Thyroid gland (tissue), 4 donors: ENCODE measurements at regions not wholly inside any gene's neighbourhood (a gene's known extent, or its start where the extent isn't known, plus 50 kb on each side); places are given as distances from the start of the nearest gene placed in this dataset.

Experiments used
- DNase-seq, 2 donors: peaks; one replicate each; pipeline ENCODE4 v3.0.0-alpha.2; 2019
- H3K27ac ChIP-seq, 3 donors: fragments of 200-600 bp; sonication (generic); 1 replicate in 2 of 3; 2 replicates in 1 of 3; pipeline ENCODE4 v1.5.1; 2016 to 2019; ENCODE audit warnings: mild to moderate bottlenecking in 1 of 3, moderate library complexity in 1 of 3
- H3K27me3 ChIP-seq: fragments of 200-600 bp; sonication (generic); one replicate; pipeline ENCODE4 v1.5.1; 2019
- H3K36me3 ChIP-seq, 2 donors: fragments of 200-600 bp; sonication (generic); one replicate each; pipeline ENCODE4 v1.5.1; 2016 to 2019
- H3K4me1 ChIP-seq, 2 donors: fragments of 200-600 bp; sonication (generic); one replicate each; pipeline ENCODE4 v1.5.1; 2017 to 2019
- H3K4me3 ChIP-seq, 3 donors: fragments of 200-600 bp; sonication (generic); replicated peaks in 1 of 3; 1 replicate in 2 of 3; 2 replicates in 1 of 3; pipeline ENCODE4 v1.5.1; 2016; ENCODE audit warnings: mild to moderate bottlenecking in 1 of 3
- H3K9me3 ChIP-seq: fragments of 200-600 bp; sonication (generic); one replicate; pipeline ENCODE4 v1.5.1; 2017
- CTCF ChIP-seq, 6 experiments: fragments of 200-600 bp in 3 of 6; fragments of 450-650 bp in 3 of 6; sonication (generic) in 3 of 6; IDR thresholded peaks; one replicate each; pipeline ENCODE4 v1.5.1; 2016 to 2019; ENCODE audit warnings: antibody characterized with exemption in 6 of 6, mild to moderate bottlenecking in 2 of 6, inconsistent platforms in 1 of 6, moderate library complexity in 1 of 6
- POLR2A ChIP-seq, 2 donors: fragments of 450-650 bp; IDR thresholded peaks; one replicate each; pipeline ENCODE4 v1.6.1; 2017; ENCODE audit warnings: antibody characterized with exemption in 2 of 2, mild to moderate bottlenecking in 2 of 2, moderate library complexity in 1 of 2
- WGBS, 2 donors: methylation state at CpG; one replicate each; pipeline ENCODE4 v1.1.5; 2017; 5-methylcytosine and 5-hydroxymethylcytosine counted together
- intact Hi-C: fragments of 100-400 bp; cut with DNase I; formaldehyde crosslinking; loops from one replicate; pipeline ENCODE4 v1.15.1; 2023

GRCh38 chr6:44023586-44024454, 103.4 kb downstream of the MRPL14 start:
- no peaks in the 10 kb centered on the region for H3K9me3 ChIP-seq
- TF ChIP-seq CTCF (IDR thresholded peaks at IDR 0.05) (no peak), POLR2A (IDR thresholded peaks at IDR 0.05) (no peak)
- DNase-seq: no peak
- intact Hi-C loops: no loop called here
- peaks cover 0 to 4% of the 10 kb centered on the region in 2 donors for H3K4me1 ChIP-seq
- no peaks in the 10 kb centered on the region for H3K36me3 ChIP-seq
- H3K27me3 ChIP-seq: no peaks in the 10 kb centered on the region
- WGBS, 2 donors: 83 to 96% methylated on average over 7 to 8 of the region's 8 CpGs
- no peak overlapping the region for H3K27ac ChIP-seq
- H3K4me3 ChIP-seq: no peak overlapping the region

GRCh38 chr6:44022671-44023352, 104.4 kb downstream of the MRPL14 start:
- intact Hi-C loops: no loop called here
- Histone ChIP-seq H3K9me3 (no peaks in the 10 kb centered on the region), H3K4me3 (no peak overlapping the region), H3K27ac (no peak overlapping the region), H3K27me3 (no peaks in the 10 kb centered on the region), H3K4me1 (peaks cover 0 to 4% of the 10 kb centered on the region in 2 donors), H3K36me3 (no peaks in the 10 kb centered on the region)
- no peak for TF ChIP-seq POLR2A (IDR thresholded peaks at IDR 0.05)
- TF ChIP-seq CTCF (IDR thresholded peaks at IDR 0.05): no peak
- 91 to 94% methylated on average over 14 of the region's 14 CpGs for whole genome bisulfite sequencing, 2 donors
- DNase-seq: no peak

- intact Hi-C loops: no loop called here
- no peaks in the 10 kb centered on the region for H3K27me3 ChIP-seq
- no peak overlapping the region for H3K27ac ChIP-seq
- no peak overlapping the region for H3K4me3 ChIP-seq
- no peaks in the 10 kb centered on the region for H3K9me3 ChIP-seq
- no peaks in the 10 kb centered on the region for H3K36me3 ChIP-seq
- H3K4me1 ChIP-seq: peaks cover 0 to 4% of the 10 kb centered on the region in 2 donors
- no peak for DNase-seq
- 53 to 74% methylated on average over 4 to 7 of the region's 7 CpGs for WGBS, 2 donors
- TF ChIP-seq CTCF (IDR thresholded peaks at IDR 0.05) (no peak), POLR2A (IDR thresholded peaks at IDR 0.05) (no peak)
Measured at GRCh38 chr6:44022296-44022661, 105.0 kb downstream of the MRPL14 start.

- WGBS, 2 donors: 80 to 89% methylated on average over 9 of the region's 9 CpGs
- Histone ChIP-seq H3K27ac (no peak overlapping the region), H3K4me3 (no peak overlapping the region), H3K36me3 (no peaks in the 10 kb centered on the region), H3K27me3 (no peaks in the 10 kb centered on the region), H3K4me1 (peaks cover 0 to 4% of the 10 kb centered on the region in 2 donors), H3K9me3 (no peaks in the 10 kb centered on the region)
- no peak for DNase-seq
- intact Hi-C loops: no loop called here
- TF ChIP-seq CTCF (IDR thresholded peaks at IDR 0.05) (no peak), POLR2A (IDR thresholded peaks at IDR 0.05) (no peak)
Measured at GRCh38 chr6:44021589-44022295, 105.5 kb downstream of the MRPL14 start.
